HAP-1 (cell line): ENCODE measurements at regions not wholly inside any gene's neighbourhood (a gene's known extent, or its start where the extent isn't known, plus 50 kb on each side); places are given as distances from the start of the nearest gene placed in this dataset.

Experiments
- DNase-seq, 2 experiments: peaks; one replicate each; pipeline ENCODE4 v3.0.0-alpha.2; 2016 to 2020; ENCODE audit warnings: low spot score in 2 of 2
- H3K27me3 ChIP-seq: fragments of 250-450 bp; sonication (Bioruptor Pico); 2 replicates; pipeline ENCODE4 v1.5.1; 2020; ENCODE audit warnings: low read depth, mild to moderate bottlenecking, moderate library complexity
- H3K36me3 ChIP-seq: fragments of 250-450 bp; sonication (Bioruptor Pico); replicated peaks from 2 replicates; pipeline ENCODE4 v1.5.1; 2020; ENCODE audit warnings: mild to moderate bottlenecking
- H3K4me1 ChIP-seq: fragments of 250-450 bp; sonication (Bioruptor Pico); 2 replicates; pipeline ENCODE4 v1.5.1; 2020; ENCODE audit warnings: mild to moderate bottlenecking
- H3K4me3 ChIP-seq: fragments of 250-450 bp; sonication (Bioruptor Pico); 2 replicates; pipeline ENCODE4 v1.5.1; 2020; ENCODE audit warnings: mild to moderate bottlenecking, moderate library complexity
- H3K9me3 ChIP-seq: fragments of 250-450 bp; sonication (Bioruptor Pico); 2 replicates; pipeline ENCODE4 v1.5.1; 2020; ENCODE audit warnings: mild to moderate bottlenecking, moderate library complexity
- in situ Hi-C: fragments of 300-500 bp; cut with MboI; formaldehyde crosslinking; loops from 3 replicates; pipeline ENCODE4 v1.14.3; 2020; ENCODE audit warnings: low sequenced_read_pairs, inconsistent platforms, mixed read lengths

- Histone ChIP-seq H3K27me3 (no peaks in the 10 kb centered on the region), H3K9me3 (no peaks in the 10 kb centered on the region), H3K4me3 (no peak overlapping the region), H3K36me3 (no peaks in the 10 kb centered on the region), H3K4me1 (no peaks in the 10 kb centered on the region)
- DNase-seq = no peak
- in situ Hi-C loops = no loop called here
These were observed 81.3 kb upstream of the RESF1 start for GRCh38 chr12:31877884-31878283.

- no peak overlapping the region for H3K4me3 ChIP-seq
- DNase-seq = no peak
- no peaks in the 10 kb centered on the region for H3K9me3 ChIP-seq
These were observed 82.4 kb upstream of the RESF1 start for GRCh38 chr12:31876568-31877424.

GRCh38 chr12:31875609-31875964 lies 83.6 kb upstream of the RESF1 start:
- Histone ChIP-seq H3K4me1 (no peaks in the 10 kb centered on the region), H3K9me3 (no peaks in the 10 kb centered on the region), H3K27me3 (no peaks in the 10 kb centered on the region), H3K36me3 (no peaks in the 10 kb centered on the region), H3K4me3 (no peak overlapping the region)
- no peak for DNase-seq
- in situ Hi-C loops = no loop called here

More at GRCh38 chr12:31876568-31877424, 82.4 kb upstream of the RESF1 start:
- no peaks in the 10 kb centered on the region for H3K36me3 ChIP-seq
- no peaks in the 10 kb centered on the region for H3K4me1 ChIP-seq
- in situ Hi-C loops = no loop called here
- no peaks in the 10 kb centered on the region for H3K27me3 ChIP-seq

- H3K4me3 ChIP-seq = no peak overlapping the region
These were observed 84.1 kb upstream of the RESF1 start for GRCh38 chr12:31874961-31875608.

GRCh38 chr12:31872831-31873604 lies 86.2 kb upstream of the RESF1 start:
- H3K27me3 ChIP-seq = no peaks in the 10 kb centered on the region
- no peaks in the 10 kb centered on the region for H3K9me3 ChIP-seq
- DNase-seq = no peak
- in situ Hi-C loops = no loop called here
- no peak overlapping the region for H3K4me3 ChIP-seq
- H3K36me3 ChIP-seq = no peaks in the 10 kb centered on the region
- no peaks in the 10 kb centered on the region for H3K4me1 ChIP-seq

More at GRCh38 chr12:31874961-31875608, 84.1 kb upstream of the RESF1 start:
- Histone ChIP-seq H3K9me3 (no peaks in the 10 kb centered on the region), H3K36me3 (no peaks in the 10 kb centered on the region), H3K4me1 (no peaks in the 10 kb centered on the region), H3K27me3 (no peaks in the 10 kb centered on the region)
- DNase-seq = no peak
- in situ Hi-C loops = no loop called here

GRCh38 chr12:31869972-31870371 lies 89.2 kb upstream of the RESF1 start:
- Histone ChIP-seq H3K4me1 (no peaks in the 10 kb centered on the region), H3K4me3 (no peak overlapping the region), H3K9me3 (no peaks in the 10 kb centered on the region), H3K27me3 (no peaks in the 10 kb centered on the region), H3K36me3 (no peaks in the 10 kb centered on the region)
- DNase-seq = no peak
- in situ Hi-C loops = no loop called here

- Histone ChIP-seq H3K27me3 (no peaks in the 10 kb centered on the region), H3K4me1 (no peaks in the 10 kb centered on the region), H3K9me3 (no peaks in the 10 kb centered on the region), H3K4me3 (no peak overlapping the region), H3K36me3 (no peaks in the 10 kb centered on the region)
- DNase-seq = no peak
- in situ Hi-C loops = no loop called here
These were observed 90.2 kb upstream of the RESF1 start for GRCh38 chr12:31868965-31869364.

- Histone ChIP-seq H3K36me3 (no peaks in the 10 kb centered on the region), H3K4me3 (no peak overlapping the region), H3K4me1 (no peaks in the 10 kb centered on the region), H3K27me3 (no peaks in the 10 kb centered on the region), H3K9me3 (no peaks in the 10 kb centered on the region)
- in situ Hi-C loops = no loop called here
- DNase-seq = no peak
These were observed 91.9 kb upstream of the RESF1 start for GRCh38 chr12:31867292-31867691.

- H3K27me3 ChIP-seq = no peaks in the 10 kb centered on the region
- H3K4me1 ChIP-seq = no peaks in the 10 kb centered on the region
- no peak for DNase-seq
- no peak overlapping the region for H3K4me3 ChIP-seq
- in situ Hi-C loops = no loop called here
- no peaks in the 10 kb centered on the region for H3K36me3 ChIP-seq
- no peaks in the 10 kb centered on the region for H3K9me3 ChIP-seq
These were observed 92.7 kb upstream of the RESF1 start for GRCh38 chr12:31866523-31866922.

GRCh38 chr12:31865023-31865422 lies 94.2 kb upstream of the RESF1 start:
- H3K9me3 ChIP-seq = no peaks in the 10 kb centered on the region

GRCh38 chr12:31861360-31861759 lies 97.9 kb upstream of the RESF1 start:
- H3K27me3 ChIP-seq = no peaks in the 10 kb centered on the region
- no peak for DNase-seq
- no peaks in the 10 kb centered on the region for H3K36me3 ChIP-seq
- no peak overlapping the region for H3K4me3 ChIP-seq
- in situ Hi-C loops = no loop called here
- H3K9me3 ChIP-seq = no peaks in the 10 kb centered on the region
- H3K4me1 ChIP-seq = no peaks in the 10 kb centered on the region

More at GRCh38 chr12:31865023-31865422, 94.2 kb upstream of the RESF1 start:
- in situ Hi-C loops = no loop called here
- no peaks in the 10 kb centered on the region for H3K36me3 ChIP-seq
- no peaks in the 10 kb centered on the region for H3K4me1 ChIP-seq
- no peaks in the 10 kb centered on the region for H3K27me3 ChIP-seq
- no peak for DNase-seq
- H3K4me3 ChIP-seq = no peak overlapping the region

- Histone ChIP-seq H3K4me3 (no peak overlapping the region), H3K4me1 (no peaks in the 10 kb centered on the region), H3K36me3 (no peaks in the 10 kb centered on the region), H3K27me3 (no peaks in the 10 kb centered on the region), H3K9me3 (no peaks in the 10 kb centered on the region)
- no peak for DNase-seq
- in situ Hi-C loops = no loop called here
These were observed 98.8 kb upstream of the RESF1 start for GRCh38 chr12:31860401-31860800.

- no peaks in the 10 kb centered on the region for H3K9me3 ChIP-seq
- H3K4me3 ChIP-seq = no peak overlapping the region
- no peak for DNase-seq
- H3K36me3 ChIP-seq = no peaks in the 10 kb centered on the region
- H3K27me3 ChIP-seq = no peaks in the 10 kb centered on the region
- in situ Hi-C loops = no loop called here
- H3K4me1 ChIP-seq = no peaks in the 10 kb centered on the region
These were observed 99.8 kb upstream of the RESF1 start for GRCh38 chr12:31859232-31859977.
